ENCODE measurements at regions not wholly inside any gene's neighbourhood (a gene's known extent, or its start where the extent isn't known, plus 50 kb on each side); places are given as distances from the start of the nearest gene placed in this dataset.

GRCh38 chr7:106777674-106778299 is 87.3 kb upstream of the PIK3CG start:
- TF ChIP-seq CTCF (IDR thresholded peaks at IDR 0.05) (no peak), EZH2 (IDR thresholded peaks at IDR 0.05; ENCODE audit: borderline replicate concordance, insufficient read depth, low read depth, low read length, poor library complexity, severe bottlenecking) (no peak)
